ENCODE measurements at regions not wholly inside any gene's neighbourhood (a gene's known extent, or its start where the extent isn't known, plus 50 kb on each side); places are given as distances from the start of the nearest gene placed in this dataset.
"Not testable (repeated sequence)": the region's sequence is repeated elsewhere in the genome, so short reads cannot be mapped to it uniquely, and the experiment has no call there.

DNA sequence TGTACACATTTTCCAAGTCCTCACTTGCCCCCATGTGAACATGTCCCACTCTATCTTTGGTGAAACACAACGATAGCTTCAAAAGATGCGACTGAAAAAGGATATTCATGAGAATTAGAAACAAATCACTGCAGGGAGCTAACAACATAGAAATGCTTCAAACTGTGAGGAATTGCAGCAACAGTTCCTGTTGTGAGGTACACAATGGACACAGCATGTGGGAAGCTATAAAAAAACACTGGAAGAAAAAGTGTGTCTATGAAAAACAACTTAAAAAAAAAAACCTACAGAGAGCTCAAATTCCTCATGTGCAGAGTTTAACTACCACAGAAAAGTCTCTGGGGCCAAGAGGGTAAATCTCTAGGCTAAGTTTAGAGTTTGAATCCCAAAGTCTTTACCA, 51.6 kb upstream of the BLTP1 start:
- DNase-seq, result no peak

DNA sequence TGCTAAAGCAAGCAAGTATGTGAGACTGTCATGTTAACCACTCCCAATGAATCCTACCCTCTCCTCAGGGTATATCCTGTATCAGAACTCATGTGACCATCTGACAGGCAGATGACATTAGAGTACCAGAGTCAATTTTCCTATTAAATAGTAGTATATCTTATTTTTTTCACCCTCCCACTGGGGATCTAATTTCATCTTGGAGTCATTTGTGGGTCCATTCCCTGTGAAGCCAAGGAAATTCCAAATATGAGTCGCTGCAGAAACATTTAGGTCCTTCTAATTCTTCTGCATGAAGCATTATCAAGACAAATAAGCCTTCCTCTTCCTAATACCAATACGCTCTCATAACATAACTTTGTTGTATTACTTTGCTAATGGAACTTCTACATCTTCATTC, 52.2 kb upstream of the BLTP1 start:
- no peak for DNase-seq

DNA sequence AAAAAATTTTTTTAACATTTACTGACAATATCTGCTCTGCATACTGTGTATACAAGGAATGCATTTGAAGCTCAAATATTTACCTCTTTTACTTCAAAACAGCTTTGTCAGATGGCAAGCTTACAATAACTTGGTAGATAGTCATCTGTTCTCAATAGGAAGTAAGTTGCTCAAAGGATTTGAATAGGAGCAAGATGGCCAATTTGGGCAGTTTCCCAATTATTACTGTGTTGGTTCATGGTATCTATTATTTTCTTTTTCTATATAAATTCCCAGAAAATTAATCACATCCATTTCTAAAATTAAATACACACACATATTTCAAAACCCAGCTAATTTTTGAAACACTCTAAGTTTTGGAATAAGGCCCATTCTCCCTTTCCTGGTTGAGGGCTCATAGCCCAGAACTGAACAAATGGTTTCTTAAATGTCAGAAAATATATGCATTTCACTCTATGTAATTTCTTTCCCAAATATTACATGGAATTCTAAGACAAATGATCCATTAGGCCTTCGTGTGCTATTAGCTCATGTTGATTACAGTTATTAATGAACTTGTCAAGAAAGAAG, 60.2 kb upstream of the BLTP1 start:
- no peak for DNase-seq

DNA sequence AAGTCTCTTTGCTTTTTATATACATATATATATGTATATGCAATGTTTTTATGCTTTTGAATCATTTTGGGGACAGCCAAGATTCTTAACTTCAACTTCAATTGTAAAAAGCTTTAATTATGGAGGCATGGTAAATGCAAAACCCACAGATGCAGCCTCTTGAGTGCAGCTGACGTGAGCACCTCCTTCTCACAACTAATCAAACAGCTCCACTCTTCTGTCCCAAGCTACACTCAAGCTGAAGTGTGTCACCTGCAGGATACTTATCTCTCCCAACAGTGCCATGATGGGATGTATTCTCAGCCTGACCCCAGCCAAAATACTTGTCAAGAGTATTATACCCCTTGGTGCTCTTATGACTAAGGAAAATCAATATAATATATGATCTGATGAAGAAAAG, 60.7 kb upstream of the BLTP1 start:
- no peak for DNase-seq

DNA sequence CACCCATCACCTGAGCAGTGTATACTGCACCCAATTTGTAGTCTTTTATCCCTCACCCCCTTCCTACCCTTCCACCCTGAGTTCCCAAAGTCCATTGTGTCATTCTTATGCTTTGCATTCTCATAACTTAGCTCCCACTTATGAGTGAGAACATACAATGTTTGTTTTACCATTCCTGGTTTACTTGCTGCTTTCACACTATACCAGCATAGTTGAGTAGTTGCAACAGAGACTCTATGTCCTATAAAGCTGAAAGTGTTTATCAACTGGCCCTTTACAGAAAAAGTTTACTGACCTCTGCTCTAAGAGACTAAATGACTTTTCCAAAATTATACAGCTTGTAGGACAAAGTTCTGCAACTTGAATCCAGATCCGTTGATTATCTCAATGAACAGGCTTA, 61.1 kb upstream of the BLTP1 start:
- no peak for DNase-seq

DNA sequence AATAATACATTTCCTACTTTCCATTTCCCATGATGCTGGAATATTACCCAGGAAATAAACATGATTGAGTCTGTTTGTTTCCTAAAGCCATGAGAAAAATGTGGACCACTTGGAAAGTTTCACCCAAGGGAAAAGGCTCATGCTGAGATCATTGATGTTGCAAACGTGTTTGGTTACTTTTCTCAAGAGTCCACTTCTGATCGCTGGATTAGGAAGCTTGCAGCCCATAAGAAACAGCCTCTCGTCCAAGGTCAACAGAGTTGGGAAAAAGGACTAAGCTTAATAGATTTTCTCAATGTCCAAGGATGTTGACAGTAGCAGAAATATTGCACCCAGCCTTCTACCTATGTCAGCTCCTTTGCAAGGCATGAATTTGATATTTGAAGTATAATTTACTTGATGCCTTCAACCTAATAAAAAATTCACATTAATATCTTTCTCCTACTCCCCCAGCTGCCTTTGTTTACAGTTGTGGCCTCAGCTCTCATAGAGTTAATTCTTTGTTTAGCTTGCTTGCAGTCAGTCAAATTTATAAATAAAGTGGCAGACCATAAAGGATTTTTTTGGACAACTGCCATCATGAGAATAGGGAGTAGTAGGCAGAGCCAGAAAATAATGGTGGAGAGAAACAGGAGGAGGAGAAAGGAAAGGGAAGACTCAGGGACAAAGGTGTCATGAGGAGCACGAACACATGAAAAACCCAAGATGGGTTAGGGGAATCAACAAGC, 65.6 kb upstream of the BLTP1 start:
- no peak for DNase-seq

DNA sequence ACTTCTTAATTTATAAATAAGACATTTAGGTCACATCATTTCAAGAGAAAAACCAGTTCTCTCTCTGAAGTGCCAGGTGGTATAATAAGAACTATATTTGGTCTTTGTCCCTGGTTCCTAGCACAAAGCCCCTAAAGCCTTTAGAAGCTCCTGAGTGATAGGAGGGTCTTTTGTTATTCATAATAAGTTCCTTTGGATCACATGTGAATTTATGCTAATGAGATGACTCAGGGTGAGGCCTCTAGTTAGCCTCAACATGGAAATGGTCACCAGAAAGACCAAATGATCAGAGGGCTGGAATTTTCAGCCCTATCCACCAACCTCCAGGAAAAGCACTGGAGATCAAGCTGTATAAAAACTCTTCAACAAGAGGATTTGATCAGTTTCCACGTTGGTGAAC, 68.1 kb upstream of the BLTP1 start:
- DNase-seq, result no peak

DNA sequence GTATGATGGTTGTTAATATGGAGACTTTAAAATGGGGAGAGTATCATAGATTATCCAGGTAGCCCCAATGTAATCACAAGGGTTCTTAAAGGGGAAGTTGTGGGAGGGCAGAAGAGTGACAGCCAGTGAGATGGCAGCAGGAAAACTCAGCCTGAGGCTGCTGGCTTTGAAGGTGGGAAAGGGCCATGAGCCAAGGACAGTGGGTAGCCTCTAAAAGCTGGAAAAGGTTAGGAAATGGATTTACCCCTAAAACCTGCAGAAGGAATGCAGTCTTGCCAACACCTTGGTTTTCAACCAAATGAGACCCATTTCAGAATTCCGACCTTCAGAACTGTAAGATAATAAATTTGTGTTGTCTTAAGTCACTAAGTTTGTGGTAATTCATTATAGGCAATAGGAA, 68.8 kb upstream of the BLTP1 start:
- DNase-seq, result no peak

DNA sequence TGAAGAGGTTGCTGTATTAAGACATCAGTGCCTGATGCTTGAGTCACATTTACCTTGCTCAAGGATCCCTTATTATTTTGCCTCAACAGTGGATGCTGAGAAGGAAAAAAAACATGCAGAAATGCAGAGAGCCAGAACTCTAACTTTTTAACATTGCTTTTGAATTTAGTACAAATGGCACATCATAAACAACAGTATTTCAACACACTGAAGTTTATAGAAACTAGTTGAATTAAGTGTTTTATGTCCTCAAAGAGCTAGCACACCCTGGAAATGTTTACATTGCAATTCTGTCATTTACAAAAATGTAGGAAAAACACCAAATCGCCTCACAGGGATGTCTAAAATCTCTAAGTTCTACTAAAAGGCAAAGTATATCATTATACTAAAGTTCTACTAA, 69.5 kb upstream of the BLTP1 start:
- no peak for DNase-seq

DNA sequence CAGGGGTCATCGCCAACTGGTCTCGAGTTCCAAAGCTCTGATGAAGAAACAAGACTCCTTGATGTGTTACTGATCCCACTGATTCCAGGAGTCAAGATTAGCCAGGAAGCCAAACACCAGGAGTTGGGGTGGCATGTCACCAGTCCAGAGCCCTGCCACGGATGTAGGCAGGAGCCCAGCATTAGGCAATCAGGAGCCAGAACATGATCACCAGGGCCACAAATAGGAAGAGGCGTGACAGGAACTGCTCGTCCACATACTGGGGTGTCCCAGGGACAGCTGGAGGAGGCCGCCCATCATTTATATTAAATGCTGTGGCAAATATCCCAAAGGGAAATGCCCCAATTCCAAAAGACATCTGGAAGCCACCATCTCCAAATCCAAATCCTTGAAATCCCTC, 74.5 kb upstream of the BLTP1 start:
- DNase-seq, result not testable (repeated sequence)

DNA sequence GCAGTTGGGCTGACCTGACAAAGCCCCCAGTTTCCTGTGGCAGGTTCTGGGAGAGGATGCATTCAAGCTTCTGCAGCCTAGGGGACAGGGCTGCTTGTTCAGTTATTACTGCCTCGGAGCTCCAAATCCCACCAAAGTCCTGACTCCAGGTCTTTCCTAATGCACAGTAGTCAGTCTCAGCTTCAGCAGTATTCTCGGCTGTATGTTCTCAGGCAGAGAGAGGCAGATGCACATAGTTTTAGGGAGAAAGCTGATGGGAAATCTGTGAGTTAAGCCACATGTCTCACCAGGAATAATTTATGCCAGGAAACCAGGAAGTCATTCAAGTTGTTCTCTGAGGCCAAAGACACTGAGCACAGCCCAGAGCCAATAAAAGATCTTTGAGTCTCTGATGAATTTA, 75.3 kb upstream of the BLTP1 start:
- not testable (repeated sequence) for DNase-seq

DNA sequence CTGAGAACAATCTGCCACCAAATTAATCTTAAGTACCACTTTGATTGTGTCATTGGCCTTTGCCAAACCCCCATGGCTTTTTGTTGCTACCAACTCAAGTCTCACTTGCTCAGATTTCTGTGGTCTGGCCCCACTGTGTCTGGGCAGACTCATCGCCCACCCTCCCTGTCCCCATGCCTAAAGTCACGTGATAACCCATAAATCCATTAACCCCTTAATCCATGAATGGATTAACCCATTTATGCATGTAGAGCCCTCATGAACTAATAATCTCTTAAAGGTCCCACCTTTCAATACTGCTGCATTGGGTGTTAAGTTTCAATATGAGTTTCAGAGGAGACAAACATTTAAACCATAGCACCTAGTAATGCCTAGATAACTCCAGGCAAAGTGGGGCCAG, 78.5 kb upstream of the BLTP1 start:
- no peak for DNase-seq

DNA sequence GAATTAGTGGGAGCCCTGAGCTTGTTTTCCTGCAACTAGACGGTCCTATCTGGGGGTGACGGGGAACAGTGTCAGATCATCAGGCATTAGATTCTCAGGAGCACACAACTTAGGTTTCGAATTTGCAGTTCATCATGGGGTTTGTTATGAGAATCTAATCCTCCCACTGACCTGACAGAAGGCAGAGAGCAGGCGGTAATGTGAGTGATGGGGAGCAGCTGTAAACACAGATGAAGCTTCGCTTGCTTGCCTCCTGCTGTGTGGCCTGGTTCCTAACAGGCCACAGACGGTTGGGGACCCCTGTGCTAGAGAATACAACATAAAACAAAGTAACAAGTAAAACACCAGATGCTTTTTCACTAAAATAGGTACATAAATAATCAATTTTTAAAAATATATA, 86.2 kb upstream of the BLTP1 start:
- DNase-seq, result no peak

DNA sequence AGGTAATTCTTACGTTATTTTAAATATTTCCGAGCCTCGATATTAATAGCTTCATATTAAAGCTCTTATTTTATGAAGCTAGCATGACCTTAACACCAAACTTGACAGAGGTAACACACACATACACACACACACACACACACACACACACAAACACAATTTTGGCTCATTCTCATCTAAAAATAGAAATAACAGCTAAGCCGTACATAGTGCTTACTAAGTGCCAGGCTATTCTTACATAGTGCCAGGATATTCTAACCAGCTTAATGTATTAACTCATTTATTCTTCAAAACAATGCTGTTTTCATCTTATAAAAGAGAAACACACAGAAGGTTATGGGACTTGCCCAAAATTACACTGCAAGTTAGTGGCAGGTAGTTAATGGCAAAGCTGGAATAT, 87.0 kb upstream of the BLTP1 start:
- no peak for DNase-seq

DNA sequence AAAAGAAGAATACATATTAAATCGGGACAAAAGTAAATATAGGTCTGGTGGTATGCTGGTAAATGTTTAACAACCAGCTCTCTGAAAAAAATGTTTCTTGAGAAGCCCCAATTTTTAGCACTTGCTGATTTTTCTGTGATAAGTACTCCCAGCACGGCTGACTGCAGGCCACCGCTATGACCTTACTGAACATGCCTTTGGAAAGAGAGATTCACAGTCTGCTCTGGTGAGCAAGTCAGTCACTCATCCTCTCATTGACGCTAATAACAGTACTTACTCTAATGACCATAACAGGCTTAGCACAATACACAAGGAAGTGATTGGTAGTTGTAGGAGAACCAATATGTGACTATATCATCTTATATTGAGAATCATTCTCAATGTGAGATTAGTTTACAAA, 98.9 kb upstream of the BLTP1 start:
- no peak for DNase-seq

DNA sequence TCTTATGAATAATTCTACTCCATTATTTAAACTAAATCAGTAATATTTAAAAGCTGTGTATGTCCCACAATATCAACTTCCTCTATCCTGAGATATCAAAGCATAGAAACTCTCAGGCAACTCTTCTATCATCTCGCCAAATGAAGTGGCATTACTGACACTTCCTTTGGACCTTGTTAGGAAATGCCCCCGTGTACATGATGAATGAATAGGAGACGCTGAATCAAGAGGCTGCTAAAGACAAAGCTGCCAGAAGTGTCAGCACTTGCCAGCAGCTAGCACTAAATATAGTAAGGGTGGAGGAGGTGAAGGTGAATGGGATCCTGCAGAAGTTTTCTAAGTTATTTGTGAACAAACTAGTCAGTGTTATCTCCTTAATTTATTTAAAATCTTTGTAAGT, 99.5 kb upstream of the BLTP1 start:
- no peak for DNase-seq

DNA sequence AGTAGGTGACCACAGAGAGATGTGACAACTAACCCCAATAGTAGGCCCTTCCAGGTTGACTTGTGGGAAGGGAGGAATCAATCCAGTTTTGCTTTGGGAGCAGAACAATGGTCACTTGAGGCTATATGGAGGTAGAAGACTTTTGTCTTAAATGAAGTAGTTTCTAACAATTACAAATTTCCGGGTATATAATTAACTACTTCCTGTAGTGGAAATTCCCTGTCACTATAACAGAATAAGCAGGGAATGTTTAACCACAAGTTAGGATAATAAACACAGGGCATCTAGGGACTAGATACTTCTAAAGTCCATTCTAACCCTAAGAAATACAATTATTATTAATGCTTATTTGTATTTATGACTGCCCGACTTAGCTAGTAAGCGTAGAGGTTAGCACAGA, 99.0 kb upstream of the TRPC3 start:
- no peak for DNase-seq

DNA sequence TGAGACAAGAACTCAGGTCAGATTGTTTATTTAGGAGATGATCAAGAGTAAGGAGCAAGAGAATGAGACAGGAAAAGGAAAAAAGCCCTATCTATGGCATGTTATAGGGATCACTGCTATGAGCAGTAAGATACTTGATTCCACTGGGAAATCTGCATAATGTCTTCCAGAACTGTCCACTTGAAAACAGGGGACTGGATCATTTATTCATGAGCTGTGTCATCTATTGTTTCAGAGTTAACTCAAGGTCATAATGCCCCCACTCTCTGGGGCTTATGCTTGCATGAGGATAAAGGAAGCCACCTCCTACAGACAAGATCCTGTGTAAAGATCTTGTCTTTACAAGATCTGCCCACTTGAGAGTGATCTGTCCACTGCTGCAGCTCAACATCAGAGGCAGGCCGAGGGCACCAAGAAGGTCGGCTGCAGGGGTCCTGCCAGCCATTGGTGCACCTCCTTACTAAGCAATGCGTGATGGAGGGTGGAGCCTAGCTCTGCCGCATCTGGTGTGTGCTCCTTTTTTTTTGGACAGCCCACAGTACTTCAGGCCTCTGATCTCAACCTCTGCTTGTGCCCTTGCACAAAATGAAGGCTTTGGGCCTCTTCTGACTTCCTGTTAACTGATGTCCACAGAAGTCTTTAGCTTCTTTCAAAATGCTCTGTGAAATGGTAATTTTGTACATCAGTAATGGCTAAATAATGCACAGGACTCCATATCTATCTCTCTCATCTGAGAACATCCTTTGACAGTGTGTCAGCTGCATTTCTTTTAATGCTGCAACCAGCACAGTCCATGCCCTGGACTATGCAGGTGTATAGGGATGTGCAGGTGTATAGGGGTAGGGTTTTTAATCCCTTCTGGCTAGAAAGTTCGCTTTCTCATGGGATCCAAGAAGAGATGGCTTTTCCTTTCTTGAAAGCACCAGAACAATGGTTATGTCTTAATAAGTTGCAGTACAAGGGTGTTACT, 95.9 kb upstream of the TRPC3 start:
- no peak for DNase-seq

DNA sequence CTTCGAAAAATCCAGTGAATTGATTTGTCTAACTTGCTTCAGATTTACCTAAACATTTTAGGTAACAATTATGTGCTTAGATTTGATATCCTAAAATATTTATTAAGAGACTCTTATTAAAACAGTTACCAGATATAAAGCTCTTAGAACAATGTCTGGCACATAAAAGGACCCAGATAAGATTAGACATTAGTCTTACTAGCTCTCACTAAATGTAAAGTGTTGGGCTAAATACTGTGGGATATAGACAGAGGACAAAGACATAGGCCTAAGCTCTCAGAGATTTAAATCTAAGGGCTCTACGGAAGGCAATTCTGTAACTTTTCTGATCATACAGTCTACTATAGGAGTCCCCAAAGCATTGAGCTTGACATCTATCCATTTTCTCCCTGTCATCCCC, 94.4 kb upstream of the TRPC3 start:
- DNase-seq, result no peak

DNA sequence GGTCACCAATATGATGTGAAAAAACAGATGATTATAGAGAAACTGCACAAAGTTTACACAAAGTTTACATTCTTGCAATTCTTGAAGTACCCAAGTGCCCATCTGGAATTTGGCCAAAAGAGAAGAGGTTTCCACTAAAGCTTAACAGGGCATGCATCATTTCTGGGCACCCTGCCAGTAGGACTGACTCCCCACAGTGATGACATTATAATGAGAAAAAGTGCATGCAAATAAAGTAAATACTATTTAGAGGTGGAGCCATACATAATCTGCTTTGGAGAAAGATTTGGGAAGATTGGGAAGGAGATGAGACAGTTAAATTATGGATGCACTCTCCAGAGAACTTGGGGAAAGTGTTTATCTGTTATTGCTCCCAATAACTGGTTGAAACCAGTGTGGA, 93.7 kb upstream of the TRPC3 start:
- peak; percentile 5 to 41 (median 37) for DNase-seq

DNA sequence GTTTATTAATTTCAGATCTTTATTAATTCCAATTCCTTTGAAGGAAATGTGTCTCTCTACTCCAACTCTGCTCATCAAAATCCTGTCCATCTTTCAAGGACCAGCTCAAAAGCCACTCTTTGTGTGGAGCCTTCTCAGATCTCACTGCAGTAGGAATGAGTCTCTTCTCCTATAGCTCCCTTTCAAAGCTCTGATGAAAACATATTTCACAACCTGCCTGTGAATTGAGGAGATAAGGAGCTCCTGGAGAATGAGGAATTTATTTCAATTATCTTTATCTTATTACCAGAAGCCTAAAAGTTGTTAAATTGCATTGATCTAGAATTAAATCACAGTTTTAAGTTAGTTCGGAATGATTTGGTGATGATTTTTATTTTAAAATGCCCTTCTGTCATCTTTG, 92.6 kb upstream of the TRPC3 start:
- DNase-seq, result no peak

DNA sequence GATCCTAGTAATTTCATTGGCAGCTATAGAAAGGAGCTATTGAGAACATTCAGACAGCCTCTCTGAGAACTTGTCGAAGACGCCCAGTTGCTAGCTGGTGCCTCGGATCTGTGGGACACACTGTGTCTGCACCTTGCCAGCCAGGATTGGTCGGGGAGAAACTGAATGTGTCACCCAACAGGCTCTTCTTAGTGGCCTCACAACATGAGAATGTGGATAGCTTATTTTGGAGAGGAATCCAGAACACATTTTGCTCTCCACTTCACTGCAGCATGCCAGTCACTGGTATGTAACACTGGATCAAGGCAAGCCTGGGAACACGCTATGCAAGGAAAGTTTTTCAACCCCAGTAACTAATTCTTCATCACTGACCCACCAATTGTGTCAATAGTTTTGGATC, 89.5 kb upstream of the TRPC3 start:
- DNase-seq, result no peak

DNA sequence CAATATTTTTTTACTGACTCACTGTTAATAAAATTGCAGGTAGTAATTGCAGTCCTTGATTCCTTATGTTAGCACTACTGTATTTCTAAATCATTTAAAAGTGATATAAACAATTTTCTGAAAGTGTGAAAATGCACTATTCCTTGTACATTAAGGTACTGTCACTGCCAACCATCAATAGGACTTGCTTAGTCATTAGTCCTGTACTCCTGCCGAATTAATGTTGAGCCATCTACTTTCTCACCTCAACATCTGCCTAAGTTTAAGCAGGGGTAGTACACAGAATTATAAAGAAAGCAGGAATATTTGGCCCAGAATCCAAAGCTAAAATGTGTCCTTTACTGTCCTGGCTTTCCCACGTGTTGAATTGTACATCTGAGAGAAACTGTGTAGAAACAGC, 87.0 kb upstream of the TRPC3 start:
- DNase-seq, result no peak

DNA sequence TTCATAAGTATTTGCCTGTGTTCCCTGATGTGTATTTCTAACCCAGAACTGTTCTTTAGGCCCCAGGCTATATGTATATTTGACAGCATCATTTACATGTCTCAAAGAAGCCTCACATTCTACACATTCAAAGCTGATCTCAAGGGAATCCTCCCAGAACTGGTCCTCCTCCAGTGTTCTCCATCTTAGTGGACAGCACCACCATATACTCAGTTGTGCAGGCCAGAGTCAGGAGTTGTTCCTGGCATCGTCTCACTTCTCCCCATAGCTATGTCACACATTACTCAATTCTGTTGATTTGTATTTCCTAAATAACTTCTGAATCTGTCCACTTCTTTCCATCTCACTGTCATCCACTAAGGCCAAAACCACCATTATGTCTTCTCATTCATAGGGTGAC, 82.8 kb upstream of the TRPC3 start:
- DNase-seq, result no peak

All from suppressor macrophage treated with lipopolysaccharide for 1 hour (primary cell).